HEK293T (cell line): ENCODE measurements at regions not wholly inside any gene's neighbourhood (a gene's known extent, or its start where the extent isn't known, plus 50 kb on each side); places are given as distances from the start of the nearest gene placed in this dataset.

Experiments used
- BHLHE40 ChIP-seq: fragments of 450-650 bp; IDR thresholded peaks from 2 replicates; pipeline ENCODE4 v1.6.1; 2016; ENCODE audit warnings: mild to moderate bottlenecking, moderate library complexity, borderline replicate concordance
- FOXA1 ChIP-seq: fragments of 450-650 bp; IDR thresholded peaks from 2 replicates; pipeline ENCODE4 v1.6.1; 2016; ENCODE audit warnings: mild to moderate bottlenecking
- FOXM1 ChIP-seq: fragments of 450-650 bp; IDR thresholded peaks from 2 replicates; pipeline ENCODE4 v1.6.1; 2017; ENCODE audit warnings: mild to moderate bottlenecking, borderline replicate concordance
- HDGF ChIP-seq: fragments of 450-650 bp; IDR thresholded peaks from 2 replicates; pipeline ENCODE4 v1.6.1; 2017; ENCODE audit warnings: antibody characterized with exemption, borderline replicate concordance
- PKNOX1 ChIP-seq: fragments of 450-650 bp; IDR thresholded peaks from 2 replicates; pipeline ENCODE4 v1.6.1; 2016
- SP1 ChIP-seq: fragments of 450-650 bp; IDR thresholded peaks from 2 replicates; pipeline ENCODE4 v1.6.1; 2017
- SUZ12 ChIP-seq: fragments of 450-650 bp; IDR thresholded peaks from 2 replicates; pipeline ENCODE4 v1.6.1; 2016; ENCODE audit warnings: mild to moderate bottlenecking

- TF ChIP-seq SUZ12 (no peak), SP1 (no peak), PKNOX1 (peak; percentile 73), FOXA1 (no peak), BHLHE40 (no peak), HDGF (no peak), FOXM1 (no peak)
Measured at GRCh38 chr10:18886102-18886501, 162.5 kb upstream of the MALRD1 start.
